CD4-positive, alpha-beta T cell treated with Interleukin-4 for 1 hour (primary cell): ENCODE measurements at regions not wholly inside any gene's neighbourhood (a gene's known extent, or its start where the extent isn't known, plus 50 kb on each side); places are given as distances from the start of the nearest gene placed in this dataset.

Source experiments
- DNase-seq, 2 donors: peaks; one replicate each; pipeline ENCODE4 v3.0.0-alpha.2; 2020 to 2022

- no peak for DNase-seq
Measured at GRCh38 chr12:115343008-115343407, 659.0 kb upstream of the TBX3 start.

- DNase-seq, result no peak
Measured at GRCh38 chr12:115341442-115341841, 657.5 kb upstream of the TBX3 start.

GRCh38 chr12:115338566-115339294 is 654.8 kb upstream of the TBX3 start:
- DNase-seq, result no peak

GRCh38 chr12:115337693-115338543 is 653.9 kb upstream of the TBX3 start:
- no peak for DNase-seq

- DNase-seq, result no peak
Measured at GRCh38 chr12:115336506-115336905, 652.5 kb upstream of the TBX3 start.

GRCh38 chr12:115335594-115335993 is 651.6 kb upstream of the TBX3 start:
- DNase-seq, result no peak

- DNase-seq, result no peak
Measured at GRCh38 chr12:115335048-115335447, 651.1 kb upstream of the TBX3 start.

GRCh38 chr12:115332945-115333344 is 649.0 kb upstream of the TBX3 start:
- DNase-seq, result no peak

- no peak for DNase-seq
Measured at GRCh38 chr12:115325858-115326257, 641.9 kb upstream of the TBX3 start.

GRCh38 chr12:115324949-115325593 is 641.1 kb upstream of the TBX3 start:
- DNase-seq, result no peak

GRCh38 chr12:115323223-115323905 is 639.4 kb upstream of the TBX3 start:
- no peak for DNase-seq

GRCh38 chr12:115322275-115322674 is 638.3 kb upstream of the TBX3 start:
- DNase-seq, result no peak

GRCh38 chr12:115320967-115321366 is 637.0 kb upstream of the TBX3 start:
- DNase-seq, result no peak

- DNase-seq, result no peak
Measured at GRCh38 chr12:115320451-115320850, 636.5 kb upstream of the TBX3 start.

- no peak for DNase-seq
Measured at GRCh38 chr12:115319446-115320040, 635.6 kb upstream of the TBX3 start.

- DNase-seq, result no peak
Measured at GRCh38 chr12:115313929-115314328, 630.0 kb upstream of the TBX3 start.

- DNase-seq, result no peak
Measured at GRCh38 chr12:115312901-115313300, 628.9 kb upstream of the TBX3 start.

GRCh38 chr12:115311875-115312274 is 627.9 kb upstream of the TBX3 start:
- DNase-seq, result no peak

GRCh38 chr12:115308918-115309317 is 624.9 kb upstream of the TBX3 start:
- DNase-seq, result no peak

GRCh38 chr12:115306380-115306779 is 622.4 kb upstream of the TBX3 start:
- no peak for DNase-seq

GRCh38 chr12:115305867-115306266 is 621.9 kb upstream of the TBX3 start:
- DNase-seq, result no peak

GRCh38 chr12:115305275-115305674 is 621.3 kb upstream of the TBX3 start:
- no peak for DNase-seq
